MM.1S (cell line): ENCODE measurements at regions not wholly inside any gene's neighbourhood (a gene's known extent, or its start where the extent isn't known, plus 50 kb on each side); places are given as distances from the start of the nearest gene placed in this dataset.

ENCODE experiments used
- EZH2 ChIP-seq: fragments of 300-600 bp; sonication (generic); optimal IDR thresholded peaks from 2 replicates; pipeline ENCODE3; 2017; ENCODE audit warnings: low read depth, mild to moderate bottlenecking, antibody characterized with exemption, low read length, mixed read lengths
- TF ChIP-seq, protein P1 (sequence below): fragments of 300-600 bp; sonication (generic); IDR thresholded peaks from 2 replicates; pipeline ENCODE4 v1.5.1; 2016; ENCODE audit warnings: antibody characterized with exemption, low read length, mixed read lengths

DNA sequence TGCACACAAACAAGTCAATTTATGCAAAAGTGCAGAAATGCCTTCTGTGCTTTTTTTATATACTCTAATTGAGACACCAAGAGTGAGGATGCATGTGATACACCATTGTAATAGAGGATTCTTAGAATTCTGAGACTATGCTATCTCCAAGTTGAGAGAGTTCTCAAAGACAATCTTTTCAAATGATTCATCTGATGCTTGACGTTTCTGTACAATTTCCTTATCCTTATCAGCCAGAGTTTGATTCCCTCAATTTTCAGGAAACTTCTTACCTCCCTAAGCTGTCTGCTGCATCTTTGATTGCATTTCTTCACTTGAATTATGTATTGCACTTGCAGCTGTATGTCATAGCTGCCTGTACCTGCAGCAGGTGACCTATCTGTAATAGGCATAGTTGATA is 211.3 kb upstream of the SPAG17 start:
- TF ChIP-seq, protein P1, sequence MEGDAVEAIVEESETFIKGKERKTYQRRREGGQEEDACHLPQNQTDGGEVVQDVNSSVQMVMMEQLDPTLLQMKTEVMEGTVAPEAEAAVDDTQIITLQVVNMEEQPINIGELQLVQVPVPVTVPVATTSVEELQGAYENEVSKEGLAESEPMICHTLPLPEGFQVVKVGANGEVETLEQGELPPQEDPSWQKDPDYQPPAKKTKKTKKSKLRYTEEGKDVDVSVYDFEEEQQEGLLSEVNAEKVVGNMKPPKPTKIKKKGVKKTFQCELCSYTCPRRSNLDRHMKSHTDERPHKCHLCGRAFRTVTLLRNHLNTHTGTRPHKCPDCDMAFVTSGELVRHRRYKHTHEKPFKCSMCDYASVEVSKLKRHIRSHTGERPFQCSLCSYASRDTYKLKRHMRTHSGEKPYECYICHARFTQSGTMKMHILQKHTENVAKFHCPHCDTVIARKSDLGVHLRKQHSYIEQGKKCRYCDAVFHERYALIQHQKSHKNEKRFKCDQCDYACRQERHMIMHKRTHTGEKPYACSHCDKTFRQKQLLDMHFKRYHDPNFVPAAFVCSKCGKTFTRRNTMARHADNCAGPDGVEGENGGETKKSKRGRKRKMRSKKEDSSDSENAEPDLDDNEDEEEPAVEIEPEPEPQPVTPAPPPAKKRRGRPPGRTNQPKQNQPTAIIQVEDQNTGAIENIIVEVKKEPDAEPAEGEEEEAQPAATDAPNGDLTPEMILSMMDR = no peak
- TF ChIP-seq EZH2 = no peak
